Ectodermal cell (in vitro differentiated cells): ENCODE measurements at regions not wholly inside any gene's neighbourhood (a gene's known extent, or its start where the extent isn't known, plus 50 kb on each side); places are given as distances from the start of the nearest gene placed in this dataset.
"Not testable (repeated sequence)": the region's sequence is repeated elsewhere in the genome, so short reads cannot be mapped to it uniquely, and the experiment has no call there.

Experiments used
- H3K27ac ChIP-seq: 2 replicates; pipeline ENCODE4 v1.7.0; 2013; ENCODE audit warnings: mild to moderate bottlenecking, low read depth, low read length; ENCODE audit not compliant: insufficient read depth, poor library complexity, severe bottlenecking
- H3K27me3 ChIP-seq: 2 replicates; pipeline ENCODE4 v1.7.0; 2013; ENCODE audit warnings: mild to moderate bottlenecking, low read length; ENCODE audit not compliant: insufficient read depth, control insufficient read depth, poor library complexity, severe bottlenecking
- H3K36me3 ChIP-seq: one replicate; pipeline ENCODE4 v1.7.0; 2013; ENCODE audit warnings: low read length; ENCODE audit not compliant: control insufficient read depth, insufficient read depth
- H3K4me1 ChIP-seq: one replicate; pipeline ENCODE4 v1.7.0; 2013; ENCODE audit warnings: low read length; ENCODE audit not compliant: control insufficient read depth, insufficient read depth
- H3K4me3 ChIP-seq: 2 replicates; pipeline ENCODE4 v1.7.0; 2013; ENCODE audit warnings: low read depth, low read length, control low read depth; ENCODE audit not compliant: insufficient read depth
- H3K9me3 ChIP-seq: 2 replicates; pipeline ENCODE4 v1.7.0; 2013; ENCODE audit warnings: mild to moderate bottlenecking, low read length, moderate library complexity; ENCODE audit not compliant: control insufficient read depth
- WGBS, 2 experiments: methylation state at CpG; one replicate each; pipeline ENCODE4 v1.1.7; 2013; ENCODE audit warnings: missing lambda C conversion rate in 2 of 2; 5-methylcytosine and 5-hydroxymethylcytosine counted together

- Histone ChIP-seq H3K36me3 (no peaks in the 10 kb centered on the region), H3K27ac (no peak overlapping the region), H3K4me1 (no peaks in the 10 kb centered on the region), H3K27me3 (no peaks in the 10 kb centered on the region), H3K4me3 (no peak overlapping the region), H3K9me3 (no peaks in the 10 kb centered on the region)
- WGBS, 2 experiments, result 92 to 100% methylated on average over 2 of the region's 2 CpGs
Observed at GRCh38 chr2:116955646-116956045, 858.8 kb upstream of the DDX18 start.

- Histone ChIP-seq H3K27ac (no peak overlapping the region), H3K4me1 (no peaks in the 10 kb centered on the region), H3K27me3 (no peaks in the 10 kb centered on the region), H3K9me3 (no peaks in the 10 kb centered on the region), H3K36me3 (no peaks in the 10 kb centered on the region), H3K4me3 (no peak overlapping the region)
- WGBS, 2 experiments, result 92 to 94% methylated on average over 3 of the region's 3 CpGs
Observed at GRCh38 chr2:116975608-116976007, 838.9 kb upstream of the DDX18 start.

DNA sequence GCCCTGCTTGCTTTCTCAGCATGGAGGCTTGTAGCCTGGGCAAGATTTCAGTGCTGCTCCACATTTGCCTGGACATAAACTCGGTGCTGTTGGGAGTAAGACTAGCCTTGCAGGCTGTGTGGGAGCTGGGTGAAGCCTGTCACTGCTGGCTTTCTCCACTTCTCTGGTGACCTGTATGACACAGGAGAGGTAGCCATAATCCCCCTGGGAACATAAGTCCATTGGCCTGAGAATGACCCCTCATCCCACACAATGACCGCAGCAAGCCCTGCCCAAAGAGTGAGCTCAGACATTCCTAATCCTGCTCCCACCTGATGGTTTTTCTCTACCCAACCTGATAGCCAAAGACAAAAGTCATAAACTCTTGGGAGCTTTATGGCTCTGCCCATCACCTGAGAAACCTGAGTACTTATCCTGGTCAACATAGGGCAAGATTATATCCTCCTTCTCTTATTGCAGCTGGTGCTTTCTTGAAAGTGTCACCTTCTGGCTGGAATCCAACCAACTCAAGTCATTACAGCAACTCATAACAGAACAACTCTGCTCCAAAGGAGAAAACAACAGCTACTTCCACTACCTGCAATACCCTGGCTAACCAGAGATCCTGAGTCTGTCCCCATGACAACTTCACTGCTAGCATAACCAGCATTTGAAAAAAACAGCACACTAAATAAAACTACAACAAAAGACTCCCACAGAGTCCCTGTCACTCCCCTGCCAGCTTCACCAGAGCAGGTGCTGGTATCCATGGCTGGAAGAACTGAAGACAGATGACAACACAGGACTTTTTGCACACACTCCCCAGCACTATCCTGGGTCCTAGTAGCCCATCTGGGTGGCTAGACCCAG, 834.4 kb upstream of the DDX18 start:
- Histone ChIP-seq H3K4me3 (no peak overlapping the region), H3K9me3 (no peaks in the 10 kb centered on the region), H3K27ac (peak overlapping the region; percentile 26), H3K27me3 (no peaks in the 10 kb centered on the region), H3K4me1 (no peaks in the 10 kb centered on the region), H3K36me3 (no peaks in the 10 kb centered on the region)
- WGBS, 2 experiments, result 93 to 96% methylated on average over 2 of the region's 2 CpGs

DNA sequence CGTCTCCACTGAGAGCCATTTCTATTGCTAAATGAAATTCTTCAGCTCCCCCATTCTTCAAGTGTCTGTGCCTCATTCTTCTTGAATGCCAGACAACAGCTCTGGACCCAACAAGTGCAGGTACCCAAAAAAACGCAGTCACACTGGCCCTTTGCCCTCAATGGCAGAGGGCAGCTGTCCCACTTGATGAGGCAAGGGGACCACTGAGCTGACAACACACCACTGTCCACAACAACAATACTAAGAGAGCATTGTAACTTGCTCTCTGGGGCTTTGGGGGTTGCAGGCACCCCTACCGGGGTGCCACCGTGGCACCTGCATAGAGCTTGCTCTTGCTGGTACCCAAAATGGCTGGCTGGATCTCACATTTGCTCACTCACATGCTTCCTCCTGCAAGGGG, 827.0 kb upstream of the DDX18 start:
- Histone ChIP-seq H3K9me3 (no peaks in the 10 kb centered on the region), H3K4me1 (no peaks in the 10 kb centered on the region), H3K36me3 (no peaks in the 10 kb centered on the region), H3K27ac (no peak overlapping the region), H3K27me3 (no peaks in the 10 kb centered on the region), H3K4me3 (no peak overlapping the region)
- 94 to 95% methylated on average over 4 of the region's 4 CpGs for WGBS, 2 experiments

- H3K4me1 ChIP-seq, result no peaks in the 10 kb centered on the region
- H3K9me3 ChIP-seq, result no peaks in the 10 kb centered on the region
- H3K4me3 ChIP-seq, result no peak overlapping the region
- H3K27me3 ChIP-seq, result no peaks in the 10 kb centered on the region
- no peaks in the 10 kb centered on the region for H3K36me3 ChIP-seq
- no peak overlapping the region for H3K27ac ChIP-seq
Observed at GRCh38 chr2:116988303-116988702, 826.2 kb upstream of the DDX18 start.

DNA sequence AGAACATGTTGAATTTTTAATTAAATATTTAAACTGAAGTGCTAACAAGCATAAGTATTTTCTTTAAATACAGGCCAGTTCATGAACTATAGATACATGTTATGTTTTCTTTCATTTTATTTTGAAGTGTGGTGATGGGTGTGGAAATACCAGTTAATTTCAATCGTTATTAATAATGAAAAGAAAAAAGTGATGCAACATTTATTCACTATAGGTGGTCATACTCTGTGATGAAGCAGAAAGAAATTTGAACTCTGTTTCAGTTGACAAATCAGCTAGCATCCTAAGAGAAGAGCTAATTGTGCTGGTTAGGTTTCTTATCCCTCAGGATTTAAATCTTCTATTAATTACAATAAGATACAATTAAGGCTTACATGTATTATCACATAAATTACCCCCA, 795.1 kb upstream of the DDX18 start:
- Histone ChIP-seq H3K9me3 (no peaks in the 10 kb centered on the region), H3K36me3 (no peaks in the 10 kb centered on the region), H3K27me3 (no peaks in the 10 kb centered on the region), H3K4me3 (no peak overlapping the region), H3K4me1 (no peaks in the 10 kb centered on the region), H3K27ac (no peak overlapping the region)
- WGBS, 2 experiments, result 100% methylated on average over 1 of the region's 1 CpG; no CpG with 5 or more reads in 1 of the 2 experiments

GRCh38 chr2:117027646-117028045, 786.8 kb upstream of the DDX18 start:
- H3K27me3 ChIP-seq, result no peaks in the 10 kb centered on the region
- 93 to 94% methylated on average over 6 of the region's 6 CpGs for WGBS, 2 experiments
- no peaks in the 10 kb centered on the region for H3K36me3 ChIP-seq
- no peak overlapping the region for H3K4me3 ChIP-seq
- H3K9me3 ChIP-seq, result no peaks in the 10 kb centered on the region
- no peaks in the 10 kb centered on the region for H3K4me1 ChIP-seq
- H3K27ac ChIP-seq, result no peak overlapping the region

DNA sequence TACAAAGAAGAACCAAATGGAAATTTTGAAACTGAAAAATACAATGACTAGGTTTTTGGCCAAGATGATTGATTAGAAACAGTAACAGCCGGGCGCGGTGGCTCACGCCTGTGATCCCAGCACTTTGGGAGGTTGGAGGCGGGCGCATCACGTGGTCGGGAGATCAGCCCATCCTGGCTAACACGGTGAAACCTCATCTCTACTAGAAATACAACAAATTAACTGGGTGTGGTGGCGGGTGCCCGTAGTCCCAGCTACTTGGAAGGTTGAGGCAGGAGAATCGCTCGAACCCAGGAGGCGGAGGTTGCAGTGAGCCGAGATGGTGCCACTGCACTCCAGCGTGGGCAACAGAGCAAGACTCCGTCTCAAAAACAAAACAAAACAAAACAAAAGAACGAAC, 785.8 kb upstream of the DDX18 start:
- H3K27ac ChIP-seq, H3K4me1 ChIP-seq, H3K4me3 ChIP-seq, H3K9me3 ChIP-seq, H3K36me3 ChIP-seq, H3K27me3 ChIP-seq: not testable (repeated sequence)
- 88 to 91% methylated on average over 18 of the region's 18 CpGs for WGBS, 2 experiments

- no peaks in the 10 kb centered on the region for H3K9me3 ChIP-seq
- H3K4me1 ChIP-seq, result no peaks in the 10 kb centered on the region
- 93 to 94% methylated on average over 59 of the region's 59 CpGs for WGBS, 2 experiments
- no peaks in the 10 kb centered on the region for H3K27me3 ChIP-seq
- no peak overlapping the region for H3K27ac ChIP-seq
- H3K4me3 ChIP-seq, result no peak overlapping the region
- H3K36me3 ChIP-seq, result no peaks in the 10 kb centered on the region
Observed at GRCh38 chr2:117055499-117056375, 758.8 kb upstream of the DDX18 start.

- no peaks in the 10 kb centered on the region for H3K4me1 ChIP-seq
- H3K27ac ChIP-seq, result no peak overlapping the region
- H3K36me3 ChIP-seq, result no peaks in the 10 kb centered on the region
- WGBS, 2 experiments, result 91 to 98% methylated on average over 4 of the region's 4 CpGs
- no peaks in the 10 kb centered on the region for H3K9me3 ChIP-seq
- no peak overlapping the region for H3K4me3 ChIP-seq
- H3K27me3 ChIP-seq, result no peaks in the 10 kb centered on the region
Observed at GRCh38 chr2:117056376-117056748, 758.1 kb upstream of the DDX18 start.
